Progenitor cell of endocrine pancreas (in vitro differentiated cells): ENCODE measurements at regions not wholly inside any gene's neighbourhood (a gene's known extent, or its start where the extent isn't known, plus 50 kb on each side); places are given as distances from the start of the nearest gene placed in this dataset.

Experiments used
- DNase-seq: peaks from one replicate; pipeline ENCODE4 v3.0.0; 2021; ENCODE audit warnings: low spot score; ENCODE audit not compliant: unreplicated experiment
- H3K27ac Mint-ChIP-seq: 2 replicates; pipeline ENCODE4 v1.8.0; 2021; ENCODE audit warnings: mild to moderate bottlenecking, moderate library complexity, mixed read lengths
- H3K27me3 Mint-ChIP-seq: 2 replicates; pipeline ENCODE4 v1.8.0; 2021; ENCODE audit warnings: mixed read lengths
- H3K36me3 Mint-ChIP-seq: 2 replicates; pipeline ENCODE4 v1.8.0; 2022; ENCODE audit warnings: mixed read lengths; ENCODE audit not compliant: insufficient read depth
- H3K4me1 Mint-ChIP-seq: 2 replicates; pipeline ENCODE4 v1.8.0; 2021; ENCODE audit warnings: low read depth, mixed read lengths
- H3K4me3 Mint-ChIP-seq: 2 replicates; pipeline ENCODE4 v1.8.0; 2021; ENCODE audit warnings: low read depth, mild to moderate bottlenecking, moderate library complexity, mixed read lengths
- H3K9me3 Mint-ChIP-seq: 2 replicates; pipeline ENCODE4 v1.8.0; 2021; ENCODE audit warnings: low read depth, mixed read lengths
- TF ChIP-seq, protein P1 (sequence below): fragments of 200-600 bp; sonication (generic); IDR thresholded peaks from one replicate; pipeline ENCODE4 v1.5.0; 2021; ENCODE audit warnings: antibody characterized with exemption, mild to moderate bottlenecking; ENCODE audit not compliant: unreplicated experiment

DNA sequence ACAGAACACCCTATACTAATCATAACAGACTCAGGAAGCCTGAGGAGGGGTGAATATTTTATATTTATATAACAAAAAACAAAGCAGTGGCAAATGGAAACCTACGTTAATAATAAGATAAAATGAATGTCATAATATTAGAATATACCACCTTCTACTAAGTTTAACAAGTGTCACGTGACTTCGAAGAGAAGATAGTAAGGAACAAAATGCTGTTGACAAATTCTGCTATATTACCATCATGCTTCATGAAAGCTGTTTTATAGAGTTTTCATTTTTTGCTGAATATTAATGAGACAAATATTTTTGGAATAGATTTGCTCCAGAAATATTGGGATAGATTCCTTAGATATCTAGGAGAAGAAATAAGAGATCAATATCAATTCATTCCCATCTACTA, 450.6 kb upstream of the DCN start:
- no peaks in the 10 kb centered on the region for H3K36me3 Mint-ChIP-seq
- no peak overlapping the region for H3K27ac Mint-ChIP-seq
- TF ChIP-seq, protein P1, sequence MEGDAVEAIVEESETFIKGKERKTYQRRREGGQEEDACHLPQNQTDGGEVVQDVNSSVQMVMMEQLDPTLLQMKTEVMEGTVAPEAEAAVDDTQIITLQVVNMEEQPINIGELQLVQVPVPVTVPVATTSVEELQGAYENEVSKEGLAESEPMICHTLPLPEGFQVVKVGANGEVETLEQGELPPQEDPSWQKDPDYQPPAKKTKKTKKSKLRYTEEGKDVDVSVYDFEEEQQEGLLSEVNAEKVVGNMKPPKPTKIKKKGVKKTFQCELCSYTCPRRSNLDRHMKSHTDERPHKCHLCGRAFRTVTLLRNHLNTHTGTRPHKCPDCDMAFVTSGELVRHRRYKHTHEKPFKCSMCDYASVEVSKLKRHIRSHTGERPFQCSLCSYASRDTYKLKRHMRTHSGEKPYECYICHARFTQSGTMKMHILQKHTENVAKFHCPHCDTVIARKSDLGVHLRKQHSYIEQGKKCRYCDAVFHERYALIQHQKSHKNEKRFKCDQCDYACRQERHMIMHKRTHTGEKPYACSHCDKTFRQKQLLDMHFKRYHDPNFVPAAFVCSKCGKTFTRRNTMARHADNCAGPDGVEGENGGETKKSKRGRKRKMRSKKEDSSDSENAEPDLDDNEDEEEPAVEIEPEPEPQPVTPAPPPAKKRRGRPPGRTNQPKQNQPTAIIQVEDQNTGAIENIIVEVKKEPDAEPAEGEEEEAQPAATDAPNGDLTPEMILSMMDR, result no peak
- peaks cover 10% of the 10 kb centered on the region for H3K9me3 Mint-ChIP-seq
- no peak for DNase-seq
- no peaks in the 10 kb centered on the region for H3K27me3 Mint-ChIP-seq
- H3K4me1 Mint-ChIP-seq, result peaks cover 5% of the 10 kb centered on the region
- H3K4me3 Mint-ChIP-seq, result peak overlapping the region; percentile 21

DNA sequence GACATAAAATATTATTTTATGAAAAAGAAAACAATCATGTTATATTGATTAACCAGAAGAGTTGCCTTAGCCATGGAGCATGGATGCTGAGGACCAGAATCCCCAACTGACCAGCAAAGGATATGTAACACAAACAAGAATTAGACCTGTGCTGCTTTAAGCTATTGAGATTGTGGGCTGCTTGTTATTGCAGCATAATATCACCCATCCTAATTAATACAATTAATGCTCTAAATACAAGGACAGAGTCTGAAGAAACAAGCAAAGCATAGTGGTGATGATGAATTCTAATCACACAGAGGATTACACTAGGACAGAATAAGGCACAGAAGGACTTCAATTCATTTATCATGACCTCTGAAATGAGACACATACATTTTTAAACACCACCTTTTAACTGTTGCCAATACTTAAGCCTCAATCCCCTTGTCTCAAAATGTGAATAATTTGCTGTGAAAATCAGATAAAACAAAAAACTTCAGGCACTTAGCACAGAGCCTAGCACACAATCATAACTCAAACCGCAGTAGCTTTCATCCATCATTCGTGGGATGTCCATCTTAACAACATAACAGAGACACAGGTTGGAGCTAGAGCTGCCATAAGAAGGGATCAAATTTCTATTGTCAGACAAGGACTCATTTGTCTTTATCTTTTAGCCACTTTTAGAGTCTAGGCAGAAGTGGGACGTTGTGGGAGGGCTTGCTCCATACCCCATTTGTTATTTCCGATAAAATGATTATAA, 449.6 kb upstream of the DCN start:
- Mint-ChIP-seq H3K27me3 (no peaks in the 10 kb centered on the region), H3K4me1 (peaks cover 5% of the 10 kb centered on the region), H3K4me3 (no peak overlapping the region), H3K27ac (no peak overlapping the region), H3K9me3 (peaks cover 14% of the 10 kb centered on the region), H3K36me3 (no peaks in the 10 kb centered on the region)
- TF ChIP-seq, protein P1, result no peak
- no peak for DNase-seq

DNA sequence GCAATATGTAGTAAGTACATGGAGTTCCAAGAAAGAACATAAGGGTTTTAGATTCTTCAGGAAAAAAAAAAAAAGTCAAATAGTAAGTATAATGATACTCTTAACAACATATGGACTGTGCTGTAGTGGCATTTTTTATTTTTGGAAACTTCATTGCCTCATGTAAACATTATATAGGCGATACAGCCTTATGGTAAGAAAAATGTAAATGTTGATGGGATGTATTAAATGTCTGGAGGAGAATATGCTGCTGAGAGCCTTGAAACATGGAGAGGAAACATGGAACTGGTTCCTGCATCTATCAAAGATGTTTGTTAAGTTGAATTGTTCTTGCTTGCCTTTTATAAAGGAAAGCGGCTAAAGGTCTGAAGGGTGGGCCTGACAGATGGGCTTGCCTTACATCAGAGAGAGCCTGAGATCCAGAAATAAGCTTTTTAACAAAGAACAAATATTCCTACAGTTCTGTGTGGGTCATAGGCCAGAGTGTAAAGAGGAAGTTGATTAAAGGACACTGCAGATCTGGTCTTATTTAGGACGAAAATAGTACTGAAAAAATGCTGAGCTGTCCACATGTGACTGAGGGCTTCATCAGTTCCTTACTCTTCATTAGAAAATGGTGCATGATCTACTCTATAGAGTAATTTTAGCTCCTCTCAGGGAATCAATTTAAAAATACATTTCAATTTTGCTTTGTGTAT, 448.1 kb upstream of the DCN start:
- H3K27ac Mint-ChIP-seq, result no peak overlapping the region
- peaks cover 23% of the 10 kb centered on the region for H3K9me3 Mint-ChIP-seq
- H3K4me3 Mint-ChIP-seq, result no peak overlapping the region
- H3K4me1 Mint-ChIP-seq, result peaks cover 5% of the 10 kb centered on the region
- no peaks in the 10 kb centered on the region for H3K27me3 Mint-ChIP-seq
- H3K36me3 Mint-ChIP-seq, result no peaks in the 10 kb centered on the region
- TF ChIP-seq, protein P1, result no peak
- no peak for DNase-seq

DNA sequence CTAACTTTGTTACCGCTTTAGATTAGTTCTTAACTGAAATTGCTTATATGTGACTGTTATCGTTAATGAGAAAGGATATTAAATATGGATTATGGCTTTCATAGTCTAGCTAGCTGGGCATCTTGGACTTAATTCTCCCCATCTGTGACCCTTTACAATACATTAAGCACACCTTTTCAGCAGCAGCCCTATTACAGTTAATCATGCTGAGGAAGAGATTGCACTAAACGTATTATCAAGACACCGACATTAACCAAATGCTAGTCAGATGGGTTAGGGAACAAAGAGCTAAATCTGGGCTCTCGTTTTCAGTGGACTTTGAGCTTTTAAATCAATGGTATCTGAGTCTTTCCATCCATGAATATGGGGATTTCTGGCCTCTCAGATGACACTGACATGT, 447.5 kb upstream of the DCN start:
- H3K36me3 Mint-ChIP-seq, result no peaks in the 10 kb centered on the region
- H3K9me3 Mint-ChIP-seq, result peaks cover 22% of the 10 kb centered on the region
- peaks cover 3% of the 10 kb centered on the region for H3K4me1 Mint-ChIP-seq
- H3K27me3 Mint-ChIP-seq, result no peaks in the 10 kb centered on the region
- H3K27ac Mint-ChIP-seq, result no peak overlapping the region
- no peak for DNase-seq
- TF ChIP-seq, protein P1, result no peak
- no peak overlapping the region for H3K4me3 Mint-ChIP-seq

DNA sequence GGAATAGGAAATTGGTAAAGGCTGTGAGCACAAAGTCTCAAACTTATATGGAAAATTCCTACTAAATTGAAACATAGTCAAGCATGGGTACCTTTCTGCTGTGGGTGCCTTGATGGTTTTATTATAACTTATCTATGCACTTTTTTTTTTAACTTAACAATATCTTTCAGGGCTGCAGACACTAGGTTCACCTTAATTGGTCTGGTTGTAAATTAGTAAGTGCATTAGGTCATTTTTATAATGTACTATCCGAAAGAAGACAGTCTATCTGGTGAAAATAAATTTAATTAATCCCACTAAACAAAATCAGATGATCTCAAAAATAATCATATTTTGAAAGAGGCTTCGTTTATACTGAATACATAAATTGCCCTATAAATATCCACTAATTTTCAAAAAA, 446.8 kb upstream of the DCN start:
- TF ChIP-seq, protein P1, result no peak
- Mint-ChIP-seq H3K4me1 (peaks cover 3% of the 10 kb centered on the region), H3K27me3 (no peaks in the 10 kb centered on the region), H3K27ac (no peak overlapping the region), H3K36me3 (no peaks in the 10 kb centered on the region), H3K4me3 (no peak overlapping the region), H3K9me3 (peaks cover 16% of the 10 kb centered on the region)
- DNase-seq, result no peak
